IMR-90 (cell line): ENCODE measurements at regions not wholly inside any gene's neighbourhood (a gene's known extent, or its start where the extent isn't known, plus 50 kb on each side); places are given as distances from the start of the nearest gene placed in this dataset.

ENCODE experiments used
- ATAC-seq: fragments of 200-7000 bp; cut with Tn5 transposase; 2 replicates; pipeline ENCODE4 v1.9.1; 2020; ENCODE audit warnings: low read depth, mild to moderate bottlenecking, moderate library complexity
- BruUV-seq: library from RNA; stranded (reverse); fragments of 400-500 nt; replicated peaks from 2 replicates; lab custom pipeline; 2021; lab: Mats Ljungman, UMichigan
- CTCF ChIA-PET: fragments of 300-600 bp; formaldehyde crosslinking; extraction: SDS; loops from one replicate; lab custom pipeline; 2021; ENCODE audit warnings: antibody characterized with exemption; lab: Yijun Ruan, JAX
- POLR2A ChIA-PET: fragments of 300-600 bp; sonication (Branson Sonifier 250); formaldehyde crosslinking; loops from one replicate; lab custom pipeline; 2022; ENCODE audit warnings: antibody characterized with exemption; ENCODE audit not compliant: unreplicated experiment; lab: Charles Lee
- DNase-seq: peaks from one replicate; pipeline ENCODE4 v3.0.0; 2013
- H2AFZ ChIP-seq: replicated peaks from 2 replicates; pipeline ENCODE3; 2013; ENCODE audit warnings: low read length, mild to moderate bottlenecking; ENCODE audit not compliant: poor library complexity
- H2AK5ac ChIP-seq: 2 replicates; pipeline ENCODE4 v1.6.1; 2013; ENCODE audit warnings: low read depth, low read length, inconsistent platforms
- H2AK9ac ChIP-seq: replicated peaks from 2 replicates; pipeline ENCODE3; 2013; ENCODE audit warnings: mild to moderate bottlenecking, low read depth, low read length, moderate library complexity; ENCODE audit not compliant: poor library complexity
- H2BK120ac ChIP-seq: 2 replicates; pipeline ENCODE4 v1.6.1; 2013; ENCODE audit warnings: low read depth, low read length, inconsistent platforms
- H2BK15ac ChIP-seq: 3 replicates; pipeline ENCODE4 v1.6.1; 2013; ENCODE audit warnings: low read depth, low read length, inconsistent platforms
- H2BK20ac ChIP-seq: 2 replicates; pipeline ENCODE4 v1.6.1; 2013; ENCODE audit warnings: low read depth, mild to moderate bottlenecking, inconsistent platforms, low read length, moderate library complexity
- H2BK5ac ChIP-seq: 2 replicates; pipeline ENCODE4 v1.6.1; 2013; ENCODE audit warnings: mild to moderate bottlenecking, low read depth, low read length, inconsistent platforms; ENCODE audit not compliant: poor library complexity, severe bottlenecking
- H3K14ac ChIP-seq: replicated peaks from 2 replicates; pipeline ENCODE4 v1.6.1; 2013; ENCODE audit warnings: low read depth, low read length, inconsistent platforms
- H3K18ac ChIP-seq: 2 replicates; pipeline ENCODE4 v1.6.1; 2013; ENCODE audit warnings: low read depth, low read length, control low read depth
- H3K23ac ChIP-seq: 2 replicates; pipeline ENCODE4 v1.6.1; 2013; ENCODE audit warnings: low read depth, low read length, inconsistent platforms
- H3K27ac ChIP-seq: 2 replicates; pipeline ENCODE4 v1.5.1; 2013; ENCODE audit warnings: mild to moderate bottlenecking, control low read depth, low read length; ENCODE audit not compliant: insufficient read depth
- H3K27me3 ChIP-seq: 2 replicates; pipeline ENCODE4 v1.6.1; 2013; ENCODE audit warnings: low read length; ENCODE audit not compliant: control insufficient read depth, insufficient read depth
- H3K36me3 ChIP-seq: 2 replicates; pipeline ENCODE4 v1.6.1; 2013; ENCODE audit warnings: low read length, mixed read lengths; ENCODE audit not compliant: control insufficient read depth, insufficient read depth
- H3K4ac ChIP-seq: 2 replicates; pipeline ENCODE4 v1.6.1; 2013; ENCODE audit warnings: low read depth, low read length, inconsistent platforms
- H3K4me1 ChIP-seq: 2 replicates; pipeline ENCODE4 v1.6.1; 2013; ENCODE audit warnings: low read length, mixed read lengths; ENCODE audit not compliant: control insufficient read depth, insufficient read depth
- H3K4me2 ChIP-seq: 2 replicates; pipeline ENCODE4 v1.6.1; 2013; ENCODE audit warnings: low read depth, mild to moderate bottlenecking, control low read depth, low read length, moderate library complexity
- H3K4me3 ChIP-seq: 2 replicates; pipeline ENCODE4 v1.5.1; 2013; ENCODE audit warnings: low read depth, mild to moderate bottlenecking, control low read depth, low read length, moderate library complexity; ENCODE audit not compliant: insufficient read depth
- H3K56ac ChIP-seq: 2 replicates; pipeline ENCODE4 v1.6.1; 2013; ENCODE audit warnings: low read length, inconsistent platforms; ENCODE audit not compliant: insufficient read depth; ENCODE audit errors: extremely low read depth
- H3K79me1 ChIP-seq, 2 experiments: 2 replicates each; pipeline ENCODE4 v1.6.1; 2013; ENCODE audit warnings: low read length in 2 of 2, inconsistent platforms in 1 of 2, low read depth in 1 of 2
- H3K9ac ChIP-seq: 2 replicates; pipeline ENCODE4 v1.6.1; 2013; ENCODE audit warnings: low read depth, low read length, control low read depth
- H3K9me1 ChIP-seq: 2 replicates; pipeline ENCODE4 v1.6.1; 2013; ENCODE audit warnings: low read length, inconsistent platforms; ENCODE audit not compliant: insufficient read depth
- H3K9me3 ChIP-seq: 2 replicates; pipeline ENCODE4 v1.6.1; 2013; ENCODE audit warnings: low read length; ENCODE audit not compliant: control insufficient read depth, insufficient read depth
- H4K20me1 ChIP-seq: 2 replicates; pipeline ENCODE4 v1.6.1; 2013; ENCODE audit warnings: low read length, inconsistent platforms; ENCODE audit not compliant: insufficient read depth
- H4K5ac ChIP-seq: 2 replicates; pipeline ENCODE4 v1.6.1; 2013; ENCODE audit warnings: mild to moderate bottlenecking, low read depth, low read length, control low read depth
- H4K8ac ChIP-seq, 2 experiments: 2 replicates each; pipeline ENCODE4 v1.6.1; 2013; ENCODE audit warnings: low read depth in 2 of 2, low read length in 2 of 2, control low read depth in 1 of 2, inconsistent platforms in 1 of 2
- H4K91ac ChIP-seq: 2 replicates; pipeline ENCODE4 v1.6.1; 2013; ENCODE audit warnings: low read depth, low read length, inconsistent platforms; ENCODE audit not compliant: insufficient read depth
- BHLHE40 ChIP-seq: fragments of 150-350 bp; IDR thresholded peaks from 2 replicates; pipeline ENCODE4 v1.6.1; 2016; ENCODE audit warnings: mild to moderate bottlenecking, low read depth, low read length
- CEBPB ChIP-seq: IDR thresholded peaks from 2 replicates; pipeline ENCODE4 v1.6.1; 2012; ENCODE audit warnings: low read depth, low read length, improper control_type of control experiment
- CHD1 ChIP-seq: IDR thresholded peaks from 2 replicates; pipeline ENCODE4 v1.6.1; 2012; ENCODE audit warnings: low read depth, low read length, improper control_type of control experiment
- CTCF ChIP-seq: conservative IDR thresholded peaks from 2 replicates; pipeline ENCODE4 v1.5.1; 2012; ENCODE audit warnings: mild to moderate bottlenecking, low read depth, low read length, improper control_type of control experiment
- ELK1 ChIP-seq: fragments of 150-350 bp; IDR thresholded peaks from 2 replicates; pipeline ENCODE4 v1.6.1; 2016; ENCODE audit warnings: low read depth, mild to moderate bottlenecking, low read length, moderate library complexity, borderline replicate concordance
- FOS ChIP-seq: fragments of 150-350 bp; IDR thresholded peaks from 2 replicates; pipeline ENCODE4 v1.6.1; 2016; ENCODE audit warnings: low read depth, low read length
- MAFK ChIP-seq: IDR thresholded peaks from 2 replicates; pipeline ENCODE4 v1.6.1; 2012; ENCODE audit warnings: low read depth, low read length, improper control_type of control experiment
- MAZ ChIP-seq: IDR thresholded peaks from 2 replicates; pipeline ENCODE4 v1.6.1; 2012; ENCODE audit warnings: low read depth, mild to moderate bottlenecking, low read length, improper control_type of control experiment, moderate library complexity, borderline replicate concordance
- MXI1 ChIP-seq: IDR thresholded peaks from 2 replicates; pipeline ENCODE4 v1.6.1; 2012; ENCODE audit warnings: low read depth, mild to moderate bottlenecking, low read length, moderate library complexity, borderline replicate concordance
- POLR2A ChIP-seq: IDR thresholded peaks from 2 replicates; pipeline ENCODE4 v1.6.1; 2012; ENCODE audit warnings: mild to moderate bottlenecking, low read depth, low read length
- RAD21 ChIP-seq: IDR thresholded peaks from 2 replicates; pipeline ENCODE4 v1.6.1; 2012; ENCODE audit warnings: low read length, improper control_type of control experiment
- RCOR1 ChIP-seq: IDR thresholded peaks from 2 replicates; pipeline ENCODE4 v1.6.1; 2012; ENCODE audit warnings: mild to moderate bottlenecking, low read length, improper control_type of control experiment; ENCODE audit not compliant: insufficient replicate concordance
- RFX5 ChIP-seq: IDR thresholded peaks from 2 replicates; pipeline ENCODE4 v1.8.0; 2012; ENCODE audit warnings: low read depth, mild to moderate bottlenecking, low read length, moderate library complexity
- SMC3 ChIP-seq: fragments of 150-350 bp; IDR thresholded peaks from 2 replicates; pipeline ENCODE4 v1.6.1; 2016; ENCODE audit warnings: low read depth, mild to moderate bottlenecking, antibody characterized with exemption, low read length, moderate library complexity
- USF2 ChIP-seq: fragments of 150-350 bp; IDR thresholded peaks from 2 replicates; pipeline ENCODE4 v1.6.1; 2017; ENCODE audit warnings: mild to moderate bottlenecking, antibody characterized with exemption, low read length, low read depth
- dilution Hi-C: fragments of 300-500 bp; cut with HindIII; formaldehyde crosslinking; loops from one replicate; pipeline ENCODE4 v1.14.3; 2018; ENCODE audit warnings: low sequenced_read_pairs; ENCODE audit not compliant: unreplicated experiment
- in situ Hi-C: fragments of 300-500 bp; cut with MboI; formaldehyde crosslinking; loops from 3 replicates; pipeline ENCODE4 v1.14.3; 2019; ENCODE audit warnings: low sequenced_read_pairs, inconsistent platforms, mixed read lengths
- intact Hi-C: fragments of 100-400 bp; cut with micrococcal nuclease; formaldehyde crosslinking; loops from 2 replicates; pipeline ENCODE4 v1.10.0; 2022

DNA sequence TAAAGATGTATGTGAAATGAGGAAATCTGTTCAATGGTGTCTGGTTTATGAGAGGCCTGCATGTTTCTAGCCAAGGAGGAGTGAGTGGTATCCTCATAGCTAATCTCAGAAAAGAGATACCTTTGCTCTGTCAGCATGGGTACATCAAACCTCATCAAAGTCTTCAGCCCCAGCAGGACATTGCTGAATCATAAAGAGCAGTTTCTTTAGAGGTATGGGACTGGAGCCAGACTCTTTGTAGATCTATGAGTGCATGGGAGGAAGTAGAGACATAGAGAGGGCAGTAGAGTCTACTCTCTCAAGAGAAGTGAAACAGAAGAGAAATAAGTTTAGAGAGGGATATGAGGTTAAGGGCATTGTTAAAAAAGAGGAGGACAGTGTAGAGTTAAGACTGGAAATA is 1950.9 kb downstream of the ARAP2 start:
- no peak overlapping the region for H3K27ac ChIP-seq
- no peak overlapping the region for H4K8ac ChIP-seq
- H2BK20ac ChIP-seq = no peak overlapping the region
- H2AFZ ChIP-seq = no peak overlapping the region
- no peak for TF ChIP-seq RCOR1
- TF ChIP-seq ELK1 = no peak
- no peak for TF ChIP-seq USF2
- no peak for TF ChIP-seq MXI1
- TF ChIP-seq MAZ = no peak
- TF ChIP-seq CHD1 = no peak
- no peak for TF ChIP-seq POLR2A
- TF ChIP-seq CEBPB = no peak
- TF ChIP-seq SMC3 = no peak
- no peak for TF ChIP-seq RAD21
- no peak for TF ChIP-seq MAFK
- TF ChIP-seq CTCF = no peak
- no peak for TF ChIP-seq FOS
- TF ChIP-seq RFX5 = no peak
- no peak for TF ChIP-seq BHLHE40
- no peak overlapping the region for H2AK9ac ChIP-seq
- POLR2A ChIA-PET = no interaction called here
- H2BK15ac ChIP-seq = no peak overlapping the region
- H3K4ac ChIP-seq = no peak overlapping the region
- no peak overlapping the region for H3K9ac ChIP-seq
- H2BK120ac ChIP-seq = no peak overlapping the region
- ATAC-seq = no peak
- no peak for DNase-seq
- no peaks in the 10 kb centered on the region for H3K36me3 ChIP-seq
- no peak overlapping the region for H4K5ac ChIP-seq
- no peak overlapping the region for H3K18ac ChIP-seq
- BruUV-seq = no TSS peak
- no peaks in the 10 kb centered on the region for H3K9me3 ChIP-seq
- H2BK5ac ChIP-seq = no peak overlapping the region
- no peak overlapping the region for H3K56ac ChIP-seq
- dilution Hi-C loops (no loop called here), in situ Hi-C loops (no loop called here), intact Hi-C loops (no loop called here)
- no peaks in the 10 kb centered on the region for H3K4me1 ChIP-seq
- H3K4me3 ChIP-seq = no peak overlapping the region
- no peaks in the 10 kb centered on the region for H3K9me1 ChIP-seq
- CTCF ChIA-PET = no interaction called here
- H3K4me2 ChIP-seq = no peak overlapping the region
- H3K23ac ChIP-seq = no peak overlapping the region
- H3K14ac ChIP-seq = no peak overlapping the region
- H3K27me3 ChIP-seq = no peaks in the 10 kb centered on the region
- H4K20me1 ChIP-seq = no peaks in the 10 kb centered on the region
- no peak overlapping the region for H2AK5ac ChIP-seq
- no peak overlapping the region for H4K91ac ChIP-seq
- H3K79me1 ChIP-seq = no peaks in the 10 kb centered on the region
